ENCODE measurements at regions not wholly inside any gene's neighbourhood (a gene's known extent, or its start where the extent isn't known, plus 50 kb on each side); places are given as distances from the start of the nearest gene placed in this dataset.

- DNase-seq (ENCODE audit: low read depth in 2 of 2, low spot score in 1 of 2) = no peak
These were observed 1491.0 kb upstream of the MIR17HG start for GRCh38 chr13:89856512-89856911.

- DNase-seq (ENCODE audit: low read depth in 2 of 2, low spot score in 1 of 2) = no peak
These were observed 1490.0 kb upstream of the MIR17HG start for GRCh38 chr13:89857502-89857901.

- no peak for DNase-seq (ENCODE audit: low read depth in 2 of 2, low spot score in 1 of 2)
These were observed 1485.3 kb upstream of the MIR17HG start for GRCh38 chr13:89862011-89862690.

- no peak for DNase-seq (ENCODE audit: low read depth in 2 of 2, low spot score in 1 of 2)
These were observed 1484.8 kb upstream of the MIR17HG start for GRCh38 chr13:89862691-89863036.

- no peak for DNase-seq (ENCODE audit: low read depth in 2 of 2, low spot score in 1 of 2)
These were observed 1482.1 kb upstream of the MIR17HG start for GRCh38 chr13:89865164-89866064.

GRCh38 chr13:89869312-89869711 is 1478.2 kb upstream of the MIR17HG start:
- DNase-seq (ENCODE audit: low read depth in 2 of 2, low spot score in 1 of 2) = no peak

- DNase-seq (ENCODE audit: low read depth in 2 of 2, low spot score in 1 of 2) = no peak
These were observed 1468.6 kb upstream of the MIR17HG start for GRCh38 chr13:89878904-89879303.

- no peak for DNase-seq (ENCODE audit: low read depth in 2 of 2, low spot score in 1 of 2)
These were observed 1467.3 kb upstream of the MIR17HG start for GRCh38 chr13:89880201-89880600.

GRCh38 chr13:89883893-89884448 is 1463.5 kb upstream of the MIR17HG start:
- DNase-seq (ENCODE audit: low read depth in 2 of 2, low spot score in 1 of 2) = no peak

- DNase-seq (ENCODE audit: low read depth in 2 of 2, low spot score in 1 of 2) = no peak
These were observed 1456.7 kb upstream of the MIR17HG start for GRCh38 chr13:89890806-89891205.

- DNase-seq (ENCODE audit: low read depth in 2 of 2, low spot score in 1 of 2) = no peak
These were observed 1456.1 kb upstream of the MIR17HG start for GRCh38 chr13:89891416-89891815.

- no peak for DNase-seq (ENCODE audit: low read depth in 2 of 2, low spot score in 1 of 2)
These were observed 1449.8 kb upstream of the MIR17HG start for GRCh38 chr13:89897681-89898080.

GRCh38 chr13:89899302-89900103 is 1448.0 kb upstream of the MIR17HG start:
- DNase-seq (ENCODE audit: low read depth in 2 of 2, low spot score in 1 of 2) = no peak

- DNase-seq (ENCODE audit: low read depth in 2 of 2, low spot score in 1 of 2) = no peak
These were observed 1447.3 kb upstream of the MIR17HG start for GRCh38 chr13:89900104-89900765.

GRCh38 chr13:89902223-89902622 is 1445.3 kb upstream of the MIR17HG start:
- no peak for DNase-seq (ENCODE audit: low read depth in 2 of 2, low spot score in 1 of 2)

GRCh38 chr13:89903115-89903514 is 1444.4 kb upstream of the MIR17HG start:
- no peak for DNase-seq (ENCODE audit: low read depth in 2 of 2, low spot score in 1 of 2)

GRCh38 chr13:89910166-89910565 is 1437.3 kb upstream of the MIR17HG start:
- no peak for DNase-seq (ENCODE audit: low read depth in 2 of 2, low spot score in 1 of 2)

- no peak for DNase-seq (ENCODE audit: low read depth in 2 of 2, low spot score in 1 of 2)
These were observed 1430.9 kb upstream of the MIR17HG start for GRCh38 chr13:89916551-89916950.

GRCh38 chr13:89920461-89920860 is 1427.0 kb upstream of the MIR17HG start:
- DNase-seq (ENCODE audit: low read depth in 2 of 2, low spot score in 1 of 2) = no peak

- DNase-seq (ENCODE audit: low read depth in 2 of 2, low spot score in 1 of 2) = no peak
These were observed 1424.4 kb upstream of the MIR17HG start for GRCh38 chr13:89923052-89923451.

GRCh38 chr13:89923736-89924135 is 1423.8 kb upstream of the MIR17HG start:
- DNase-seq (ENCODE audit: low read depth in 2 of 2, low spot score in 1 of 2) = no peak
